ENCODE measurements at regions not wholly inside any gene's neighbourhood (a gene's known extent, or its start where the extent isn't known, plus 50 kb on each side); places are given as distances from the start of the nearest gene placed in this dataset.
"Not testable (repeated sequence)": the region's sequence is repeated elsewhere in the genome, so short reads cannot be mapped to it uniquely, and the experiment has no call there.

DNA sequence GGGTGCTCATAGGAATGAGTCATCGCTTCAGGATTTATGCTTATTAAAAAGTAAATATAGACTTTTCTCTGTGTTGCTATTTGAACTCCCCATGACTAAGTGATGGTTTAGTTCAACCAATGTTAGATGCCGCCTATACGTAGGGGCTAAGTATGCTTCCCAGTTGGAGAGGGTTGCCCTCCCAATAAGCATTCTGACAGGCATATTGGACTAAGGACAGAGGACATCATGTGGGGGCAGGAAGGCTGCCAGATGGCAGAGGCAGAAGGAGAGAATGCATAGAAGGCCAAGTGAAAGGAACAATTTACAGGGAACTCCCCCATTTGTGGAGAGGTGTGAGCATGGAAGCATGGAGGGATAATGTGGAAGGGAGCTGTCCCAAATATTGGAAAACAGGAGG, 318.4 kb upstream of the OBI1 start:
- DNase-seq, result no peak

GRCh38 chr13:78976696-78977095, 317.7 kb upstream of the OBI1 start:
- DNase-seq, result no peak

DNA sequence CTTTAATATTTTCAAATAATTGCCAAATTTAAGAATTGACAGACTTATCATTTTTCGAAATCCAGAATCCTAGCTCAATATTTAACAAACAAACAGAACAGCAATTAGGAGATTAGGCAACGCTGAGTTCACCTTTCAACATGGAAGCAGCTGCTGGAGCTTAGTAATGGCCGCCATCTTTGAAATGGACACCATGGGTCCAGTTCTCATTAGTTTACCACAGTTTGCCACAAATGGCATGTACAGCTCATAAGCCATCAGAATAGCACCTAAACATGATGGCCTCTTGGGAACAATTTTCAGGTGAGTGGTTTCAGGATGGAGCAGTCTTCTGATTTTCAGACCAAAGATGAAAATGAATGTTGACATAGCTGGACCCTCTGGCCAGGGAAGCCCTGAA, 313.6 kb upstream of the OBI1 start:
- no peak for DNase-seq

DNA sequence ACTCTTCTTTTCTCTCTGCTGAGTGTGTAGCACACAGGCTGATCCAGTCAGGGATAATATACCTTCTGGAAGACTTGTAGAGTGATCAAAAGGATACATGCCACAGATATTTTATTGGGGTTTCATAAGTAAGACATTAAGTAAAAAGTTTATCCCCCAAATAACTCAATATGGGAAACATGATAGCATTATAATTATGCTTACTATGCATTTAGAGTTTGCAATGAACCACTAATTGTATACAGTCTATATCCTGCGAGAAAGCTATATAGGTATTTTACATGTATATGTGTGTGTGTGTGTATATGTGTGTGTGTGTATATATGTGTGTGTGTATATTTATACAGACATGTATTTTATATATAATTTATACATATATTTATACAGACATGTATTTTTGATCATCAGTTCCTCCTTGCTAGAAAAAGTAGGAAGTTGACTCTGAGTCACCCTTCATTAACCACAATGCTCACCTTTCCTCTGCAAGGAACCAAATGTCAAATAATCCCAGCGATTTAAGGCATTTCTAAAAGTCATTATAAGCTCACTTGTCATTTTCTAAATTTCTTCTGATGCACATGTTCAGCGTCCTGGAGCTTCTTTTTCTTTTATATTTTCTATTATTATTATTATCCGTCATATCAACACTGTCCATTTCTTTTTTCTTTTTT, 312.5 kb upstream of the OBI1 start:
- no peak for DNase-seq

- DNase-seq, result no peak
These were observed 301.9 kb upstream of the OBI1 start for GRCh38 chr13:78960881-78961280.

DNA sequence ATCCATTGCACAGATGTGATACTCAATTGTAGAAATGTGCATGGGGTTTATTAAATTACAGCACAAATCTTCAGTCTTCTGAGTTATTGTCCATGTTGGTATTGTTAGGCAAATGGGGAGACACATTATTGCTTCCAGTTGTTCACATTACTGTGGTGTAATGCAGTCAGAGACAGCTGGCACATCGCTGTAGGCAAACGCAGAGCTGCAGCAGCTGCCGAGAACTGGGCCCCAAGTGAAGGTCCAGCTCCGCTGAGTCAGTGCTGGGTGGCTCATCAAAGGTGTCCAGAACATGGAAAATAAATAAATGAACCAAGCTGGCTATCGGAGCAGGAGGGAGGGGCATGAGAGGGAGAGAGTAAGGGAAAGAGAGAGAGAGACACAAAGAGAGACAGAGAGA, 299.1 kb upstream of the OBI1 start:
- DNase-seq, result no peak

DNA sequence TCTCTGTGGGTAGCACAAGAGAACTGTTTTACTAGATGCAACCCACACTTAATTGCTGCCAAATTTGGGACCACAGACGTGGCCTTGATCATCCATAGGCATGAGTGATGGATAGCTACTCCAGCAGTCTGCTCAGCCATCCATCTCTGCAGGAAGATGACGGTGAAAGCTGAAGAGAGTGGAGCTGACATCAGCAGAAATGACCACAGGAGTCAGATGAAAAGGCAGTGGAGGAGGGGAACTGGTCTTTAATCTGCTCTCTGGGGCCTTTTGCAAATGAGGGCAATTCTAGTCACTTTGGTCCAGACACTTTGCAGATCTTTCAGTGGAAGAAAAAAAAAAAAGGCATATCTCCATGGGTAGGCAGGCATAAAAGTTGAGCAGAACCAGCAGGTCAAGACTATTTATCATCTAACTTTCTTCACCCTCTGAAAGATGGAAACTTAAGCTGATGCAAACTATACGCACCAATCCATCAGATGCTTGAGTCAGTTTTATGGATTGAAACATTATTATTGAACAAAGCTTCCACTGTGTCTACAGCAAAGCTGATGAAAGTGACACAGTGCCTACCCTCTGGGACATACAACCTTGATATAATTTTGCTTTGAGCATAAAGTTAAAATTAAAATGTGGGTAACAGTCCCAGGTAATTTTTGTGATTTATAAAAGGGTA, 281.6 kb upstream of the OBI1 start:
- no peak for DNase-seq

DNA sequence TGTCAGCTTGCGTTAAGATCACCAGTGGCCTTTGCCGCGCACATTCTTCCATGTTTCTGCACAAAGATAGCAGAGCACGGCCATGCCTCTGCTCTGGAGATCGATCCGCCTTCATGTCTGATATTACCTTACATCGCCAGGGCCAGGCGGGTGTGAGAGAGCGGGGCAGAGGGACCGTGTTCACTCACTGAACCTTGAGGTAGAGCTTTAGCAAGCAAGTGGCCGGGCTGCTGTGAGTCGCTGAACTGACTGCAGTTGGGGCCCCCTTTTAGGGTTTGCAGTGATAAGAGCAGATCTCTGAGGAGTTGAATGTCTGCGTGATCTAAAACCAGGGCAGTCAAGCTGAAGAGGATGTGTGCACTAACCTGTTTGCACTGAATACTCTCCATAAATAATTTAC, 275.4 kb upstream of the OBI1 start:
- DNase-seq, result no peak

- DNase-seq, result no peak
These were observed 256.1 kb upstream of the OBI1 start for GRCh38 chr13:78915015-78915414.

DNA sequence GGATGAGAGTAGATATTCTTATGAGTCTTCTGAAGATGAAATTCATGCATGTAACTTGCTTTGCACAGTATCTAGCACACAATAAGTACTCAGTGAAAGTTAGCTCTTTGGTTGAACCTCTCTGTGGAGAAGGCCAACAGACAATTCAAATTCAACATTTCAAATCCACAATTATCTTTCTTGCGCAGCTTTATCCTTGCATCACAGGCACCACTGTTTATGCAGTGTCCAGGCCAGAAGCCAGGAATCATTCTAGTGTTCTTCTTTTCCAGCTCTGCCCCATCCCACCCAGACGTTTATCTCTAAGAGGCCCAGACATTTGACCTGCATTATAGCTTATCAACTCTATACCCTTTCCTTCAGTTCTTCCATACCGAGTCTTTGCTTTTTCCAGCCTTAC, 254.7 kb upstream of the OBI1 start:
- no peak for DNase-seq

- no peak for DNase-seq
These were observed 251.2 kb upstream of the OBI1 start for GRCh38 chr13:78910147-78910546.

- no peak for DNase-seq
These were observed 250.3 kb upstream of the OBI1 start for GRCh38 chr13:78909276-78909675.

DNA sequence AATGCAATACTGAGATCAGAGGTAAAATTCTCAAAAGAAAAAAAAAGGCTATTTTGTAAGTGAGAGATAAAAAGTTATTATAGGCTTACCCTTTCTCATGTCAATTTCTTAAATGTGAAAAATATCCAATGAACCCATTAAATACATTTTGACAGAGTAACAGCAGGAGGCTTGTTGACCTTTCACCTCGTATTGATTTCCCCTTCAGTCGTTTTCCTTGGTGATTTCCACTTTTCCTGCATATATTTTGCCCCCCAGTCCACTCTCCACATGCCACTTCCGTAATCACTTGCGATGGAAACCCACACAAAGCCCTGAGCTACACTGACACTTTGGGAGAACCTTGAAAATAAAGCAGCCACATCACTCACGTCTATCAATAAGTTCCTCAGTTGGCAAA, 248.1 kb upstream of the OBI1 start:
- DNase-seq, result no peak

DNA sequence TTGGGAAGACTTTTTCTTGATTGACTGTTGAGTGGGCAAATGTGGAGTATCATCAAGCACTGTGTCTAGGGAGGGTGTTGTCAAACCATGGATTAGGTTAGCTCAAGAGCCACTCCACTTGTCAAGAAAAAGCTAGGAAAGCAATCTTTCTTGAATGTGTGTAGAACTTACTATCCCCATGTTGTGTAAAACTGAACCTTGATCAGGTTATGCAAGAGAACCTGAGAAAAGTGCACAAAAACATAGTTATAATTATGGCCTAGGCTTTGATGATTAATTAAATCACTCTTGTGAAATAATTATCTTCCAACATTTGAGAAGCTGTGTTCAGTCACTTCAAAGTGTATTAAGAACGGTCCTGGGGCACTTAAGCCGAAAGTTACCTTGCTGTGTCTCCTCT, 238.2 kb upstream of the OBI1 start:
- DNase-seq, result no peak

DNA sequence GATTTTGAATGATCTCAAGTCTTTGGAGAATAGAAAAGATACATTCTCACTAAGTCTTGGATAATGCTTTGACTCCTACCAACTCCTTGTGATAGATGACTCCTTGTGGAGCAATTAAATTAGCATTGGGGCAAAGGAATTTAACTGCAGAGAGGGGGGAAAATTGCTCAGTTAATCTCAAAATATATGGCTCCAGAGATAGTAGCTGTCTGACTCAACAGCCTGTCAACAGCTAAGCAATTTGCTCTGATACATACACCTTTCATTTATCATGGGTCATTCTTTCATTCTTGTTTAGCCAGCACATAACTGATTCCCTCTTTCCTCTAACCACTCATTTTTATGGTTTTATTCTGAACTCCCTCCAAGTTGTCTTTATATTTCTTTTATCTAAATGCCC, 225.6 kb upstream of the OBI1 start:
- no peak for DNase-seq

GRCh38 chr13:78881751-78882150, 222.8 kb upstream of the OBI1 start:
- DNase-seq, result no peak

GRCh38 chr13:78881054-78881453, 222.1 kb upstream of the OBI1 start:
- no peak for DNase-seq

DNA sequence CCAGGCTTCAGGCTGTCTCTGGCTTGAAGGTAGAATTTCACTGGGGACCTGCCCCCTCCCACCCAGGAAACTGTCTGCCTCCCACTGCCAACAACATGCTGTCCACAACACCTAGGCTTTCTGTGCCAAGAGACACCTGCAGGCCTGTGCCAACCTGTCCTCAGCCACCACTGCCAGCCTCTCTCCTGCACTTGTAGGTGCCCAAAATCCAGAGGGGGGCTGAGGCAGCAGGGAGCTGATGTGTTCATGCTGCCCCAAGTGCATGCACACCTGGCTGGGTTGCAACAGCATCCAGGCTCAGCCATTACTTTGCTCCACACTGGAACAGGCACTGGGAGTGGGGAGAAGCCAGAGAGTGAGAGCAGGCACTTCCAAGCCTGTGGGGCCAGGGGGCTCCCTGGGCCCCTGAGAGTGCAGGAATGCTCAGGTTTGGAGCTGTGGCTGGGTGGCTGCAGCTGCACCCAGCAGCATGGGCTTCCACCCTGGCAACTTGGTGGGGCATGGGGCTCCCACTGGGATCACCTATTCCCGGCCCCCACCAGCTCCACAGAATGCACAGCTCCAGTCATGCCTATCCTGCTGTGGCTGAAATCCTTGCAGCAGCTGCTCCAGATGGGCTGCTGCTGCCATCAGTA, 218.1 kb upstream of the OBI1 start:
- DNase-seq, result no peak

- no peak for DNase-seq
These were observed 217.0 kb upstream of the OBI1 start for GRCh38 chr13:78875792-78876580.

DNA sequence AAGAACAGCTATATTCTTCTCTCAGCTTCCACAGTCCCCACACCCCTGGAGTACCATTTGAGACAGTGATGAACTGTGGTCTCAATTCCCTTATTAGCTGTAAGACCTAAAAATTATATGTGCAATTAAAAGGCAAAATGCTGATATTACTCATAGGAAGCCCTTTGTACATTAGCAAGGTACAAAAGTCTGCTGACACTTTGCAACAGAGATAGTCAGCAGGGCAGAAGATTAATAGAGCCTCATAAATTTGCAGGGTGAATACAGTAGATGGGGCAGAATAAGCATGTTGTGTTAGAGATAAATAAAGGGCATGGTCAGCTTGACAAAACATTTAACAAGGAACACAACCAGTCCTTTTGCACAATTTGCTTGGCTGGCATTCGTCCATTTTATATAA, 210.0 kb upstream of the OBI1 start:
- no peak for DNase-seq

GRCh38 chr13:78867655-78868054, 208.7 kb upstream of the OBI1 start:
- no peak for DNase-seq

- not testable (repeated sequence) for DNase-seq
These were observed 207.1 kb upstream of the OBI1 start for GRCh38 chr13:78866076-78866475.

DNA sequence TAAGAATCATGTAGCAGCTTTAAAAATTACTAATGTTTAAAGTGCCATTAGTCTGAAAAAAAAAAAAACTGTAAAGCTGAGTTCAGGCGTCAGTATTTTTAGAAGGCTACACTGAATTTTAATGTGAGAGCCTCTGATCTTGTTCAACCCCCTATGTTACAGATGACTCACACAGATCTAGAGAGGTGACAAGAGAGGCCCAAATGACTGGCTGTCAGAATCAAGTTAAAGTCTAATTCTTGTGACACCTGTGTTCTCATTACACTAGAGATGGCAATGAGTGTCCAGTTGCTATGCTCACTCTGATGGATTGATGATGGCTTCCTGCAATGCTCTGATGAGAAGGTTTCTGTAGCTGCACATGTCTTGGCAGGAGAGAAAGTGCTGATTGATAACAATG, 203.5 kb upstream of the OBI1 start:
- no peak for DNase-seq

GRCh38 chr13:78852709-78853108, 193.8 kb upstream of the OBI1 start:
- no peak for DNase-seq

Data from amniotic stem cell (primary cell).